Skeletal muscle cell (primary cell): ENCODE measurements at regions not wholly inside any gene's neighbourhood (a gene's known extent, or its start where the extent isn't known, plus 50 kb on each side); places are given as distances from the start of the nearest gene placed in this dataset.

Experiments used
- DNase-seq: peaks from one replicate; pipeline ENCODE4 v3.0.0-alpha.2; 2010; ENCODE audit warnings: low read depth
- H3K4me3 ChIP-seq: 2 replicates; pipeline ENCODE4 v1.5.1; 2011; ENCODE audit warnings: low read depth, mild to moderate bottlenecking, control low read depth, low read length, moderate library complexity

GRCh38 chr9:89718176-89718575, 113.4 kb downstream of the GADD45G start:
- DNase-seq = no peak
- H3K4me3 ChIP-seq = no peak overlapping the region

DNA sequence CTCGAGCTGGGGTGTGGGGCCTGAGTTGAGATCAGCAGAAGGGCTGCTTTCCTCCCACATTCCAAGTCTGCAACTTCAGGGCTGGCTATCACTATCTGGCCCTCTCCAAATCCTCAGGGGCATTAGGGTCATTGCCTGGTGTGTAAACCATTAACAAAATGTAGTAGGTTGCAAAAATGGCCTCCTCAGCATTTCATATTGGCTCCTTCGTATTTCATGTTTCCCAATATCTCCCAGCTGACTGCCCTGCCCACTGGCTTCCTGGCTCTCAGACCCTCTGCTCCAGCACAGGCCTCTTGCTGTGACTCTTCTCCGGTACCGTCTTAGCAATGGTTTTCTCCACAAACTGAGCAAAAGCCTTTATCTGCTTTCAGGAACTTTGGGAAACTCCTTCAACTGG, 113.8 kb downstream of the GADD45G start:
- DNase-seq = no peak
- no peak overlapping the region for H3K4me3 ChIP-seq

DNA sequence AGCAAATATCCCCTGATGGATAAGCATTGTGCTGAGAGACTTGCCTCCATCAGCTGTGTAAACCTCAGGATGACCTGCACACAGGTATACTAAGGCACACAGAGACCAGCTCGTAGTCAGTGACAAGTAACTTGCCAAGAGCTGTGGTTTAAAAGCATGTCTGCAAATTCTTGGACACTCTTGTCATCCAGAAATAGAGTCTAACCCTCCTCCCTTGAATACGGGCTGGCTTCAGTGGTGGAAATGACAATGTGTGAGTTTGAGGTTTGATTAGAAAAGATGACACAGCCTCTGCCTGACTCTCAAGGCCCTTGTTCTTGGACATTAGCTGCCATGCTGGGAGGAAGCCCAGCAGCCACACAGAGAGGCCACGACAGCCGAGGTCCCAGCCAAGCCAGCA, 114.4 kb downstream of the GADD45G start:
- no peak for DNase-seq
- H3K4me3 ChIP-seq = no peak overlapping the region

DNA sequence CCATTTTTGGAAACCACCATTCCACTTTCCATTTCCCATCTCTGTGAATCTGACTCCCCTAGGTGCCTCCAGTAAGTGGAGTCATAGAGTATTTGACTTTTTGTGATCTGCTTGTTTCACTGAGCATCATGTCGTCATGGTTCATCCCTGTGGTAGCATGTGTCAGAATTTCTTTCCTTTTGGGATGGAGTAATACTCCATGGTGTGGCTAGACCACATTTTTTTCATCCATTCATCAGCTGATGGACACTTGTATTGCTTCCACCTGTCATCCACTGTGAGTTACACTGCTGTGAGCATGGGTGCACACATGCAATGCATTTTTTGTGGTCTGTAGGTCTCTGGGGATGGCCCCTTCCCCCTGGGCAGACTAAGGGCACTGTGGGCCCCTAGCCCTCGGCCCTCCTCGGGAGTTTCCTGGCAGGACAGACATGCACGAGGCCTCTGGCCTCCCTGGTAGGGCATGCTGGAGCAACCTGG, 115.9 kb downstream of the GADD45G start:
- DNase-seq = peak; percentile 13
- no peak overlapping the region for H3K4me3 ChIP-seq

GRCh38 chr9:89721176-89721700, 116.4 kb downstream of the GADD45G start:
- H3K4me3 ChIP-seq = no peak overlapping the region
- DNase-seq = no peak

DNA sequence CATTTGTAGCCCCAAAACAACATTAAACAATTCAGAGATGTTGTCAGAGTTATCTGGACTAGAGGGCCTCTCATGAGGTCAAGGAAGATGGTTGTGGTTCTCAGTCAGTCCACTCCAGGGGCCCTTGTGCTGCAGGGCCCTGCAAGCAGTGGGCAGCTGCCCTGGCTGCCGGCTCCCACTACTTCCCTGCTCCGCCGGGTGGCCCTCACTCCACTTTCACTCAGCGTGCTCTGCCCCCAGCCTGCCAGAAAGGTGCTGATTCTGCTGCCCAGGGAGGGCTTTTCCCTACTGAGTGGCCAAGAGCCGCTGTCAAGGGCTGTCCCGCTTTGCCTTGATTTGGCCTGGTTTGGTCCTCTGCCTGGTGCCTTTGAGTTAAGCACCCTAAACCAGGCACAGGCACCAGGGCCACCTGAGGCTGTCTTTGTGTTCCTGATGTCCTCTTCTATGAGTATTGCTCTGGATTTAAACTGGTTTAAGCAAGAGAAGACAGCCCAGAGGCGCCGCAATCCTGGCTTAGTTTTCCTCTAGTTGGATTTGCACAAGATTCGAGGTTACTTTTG, 117.2 kb downstream of the GADD45G start:
- no peak for DNase-seq
- no peak overlapping the region for H3K4me3 ChIP-seq

DNA sequence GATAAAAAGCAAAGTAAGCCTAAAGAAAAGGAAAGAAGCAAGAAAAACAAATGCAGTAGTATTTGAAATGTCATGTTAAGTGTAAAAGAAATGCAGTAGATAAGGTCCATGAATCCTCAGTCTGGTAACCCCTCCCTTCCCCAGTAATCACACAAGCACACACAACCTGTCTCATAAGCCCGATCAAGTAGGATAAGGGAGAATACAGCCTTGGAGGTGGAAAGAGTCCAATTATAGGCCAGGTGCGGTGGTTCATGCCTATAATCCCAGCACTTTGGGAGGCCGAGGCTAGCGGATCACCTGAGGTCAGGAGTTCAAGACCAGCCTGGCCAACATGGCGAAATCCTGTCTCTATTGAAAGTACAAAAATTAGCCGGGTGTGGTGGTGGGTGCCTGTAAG, 117.9 kb downstream of the GADD45G start:
- no peak for DNase-seq
- no peak overlapping the region for H3K4me3 ChIP-seq

DNA sequence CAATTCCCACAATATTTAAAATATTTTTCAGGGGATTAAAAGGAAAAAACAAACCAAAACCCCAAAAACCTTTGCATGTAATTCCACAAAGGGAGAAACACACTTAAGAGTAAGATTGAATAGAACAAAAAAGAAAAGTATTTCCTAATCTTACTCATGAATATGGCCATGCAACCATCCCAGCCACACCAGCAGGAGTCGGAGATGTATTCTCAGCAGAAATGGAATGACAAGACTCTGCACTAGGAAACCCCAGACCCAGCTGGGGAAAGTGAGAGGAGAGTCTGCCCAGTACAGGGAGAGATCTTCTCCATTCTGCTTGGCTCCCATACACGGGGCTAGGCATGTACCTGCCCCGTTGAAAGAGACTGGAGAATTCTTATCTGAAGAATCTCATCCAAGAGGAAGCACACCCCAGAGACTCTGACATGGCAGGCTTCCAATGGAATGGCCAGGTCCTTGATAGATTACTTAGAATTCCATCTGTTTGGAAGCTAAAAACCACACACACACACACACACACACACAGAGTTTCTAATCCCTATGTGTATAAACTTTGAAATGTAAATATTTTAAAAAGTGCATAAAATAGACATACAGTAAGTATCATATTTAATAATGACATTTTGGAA, 118.8 kb downstream of the GADD45G start:
- DNase-seq = no peak
- H3K4me3 ChIP-seq = no peak overlapping the region

- no peak for DNase-seq
Observed at GRCh38 chr9:89724659-89725058, 119.8 kb downstream of the GADD45G start.

DNA sequence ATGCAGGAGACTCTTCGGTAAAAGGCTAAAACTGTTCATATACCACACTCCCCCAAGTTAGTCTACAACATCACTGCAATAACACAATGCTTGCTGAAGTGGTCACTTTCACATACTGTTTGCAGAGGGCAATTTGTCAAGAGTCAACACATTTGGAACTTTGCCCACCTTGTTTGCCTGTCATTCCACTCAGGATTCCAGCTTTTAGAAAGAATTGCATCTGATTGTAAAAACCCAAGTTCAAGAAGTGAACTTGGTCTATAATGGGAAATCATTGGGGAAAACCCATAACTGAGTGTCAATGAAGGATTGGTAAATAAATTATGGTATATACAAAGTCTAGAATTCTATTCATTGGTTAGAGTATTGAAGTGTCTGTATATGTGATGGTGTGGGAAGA, 120.5 kb downstream of the GADD45G start:
- no peak for DNase-seq
- H3K4me3 ChIP-seq = no peak overlapping the region

More at GRCh38 chr9:89724659-89725058, 119.8 kb downstream of the GADD45G start:
- no peak overlapping the region for H3K4me3 ChIP-seq

GRCh38 chr9:89729954-89730530, 125.2 kb downstream of the GADD45G start:
- H3K4me3 ChIP-seq = no peak overlapping the region
- DNase-seq = no peak

- H3K4me3 ChIP-seq = no peak overlapping the region
- DNase-seq = no peak
Observed at GRCh38 chr9:89730715-89731114, 125.9 kb downstream of the GADD45G start.

- no peak for DNase-seq
- H3K4me3 ChIP-seq = no peak overlapping the region
Observed at GRCh38 chr9:89731262-89732182, 126.7 kb downstream of the GADD45G start.

DNA sequence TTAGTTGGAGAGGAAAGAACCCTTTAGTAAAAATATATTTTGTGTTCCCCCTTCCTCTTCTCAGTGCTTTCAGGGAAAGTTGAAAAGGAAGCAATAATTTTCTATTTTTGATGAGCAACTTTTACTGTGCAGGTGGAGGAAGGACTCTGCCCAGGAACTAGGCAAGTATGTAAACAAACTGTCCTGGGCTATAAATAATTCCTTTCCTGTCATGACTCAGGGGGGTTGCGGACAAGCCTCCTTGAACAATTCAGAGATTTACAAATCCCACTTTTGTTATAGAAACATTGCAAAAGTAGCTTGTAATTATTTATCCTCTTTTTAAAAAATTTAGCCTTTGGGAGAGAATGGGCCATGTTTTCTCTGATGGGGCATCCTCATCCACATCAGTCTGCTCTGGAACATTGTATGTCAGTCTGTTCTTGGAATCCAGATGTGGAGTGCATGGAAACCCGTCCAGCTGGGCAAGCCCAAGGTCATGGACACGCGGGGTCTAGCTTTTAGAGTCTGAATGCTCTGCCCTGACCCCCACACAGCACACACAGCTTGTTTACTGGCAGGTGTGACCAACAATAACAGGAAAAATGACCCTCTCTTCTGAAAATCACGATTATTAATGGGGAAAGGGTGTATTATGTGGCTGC, 127.6 kb downstream of the GADD45G start:
- H3K4me3 ChIP-seq = no peak overlapping the region
- DNase-seq = no peak

GRCh38 chr9:89732939-89733324, 128.1 kb downstream of the GADD45G start:
- H3K4me3 ChIP-seq = no peak overlapping the region
- DNase-seq = no peak

DNA sequence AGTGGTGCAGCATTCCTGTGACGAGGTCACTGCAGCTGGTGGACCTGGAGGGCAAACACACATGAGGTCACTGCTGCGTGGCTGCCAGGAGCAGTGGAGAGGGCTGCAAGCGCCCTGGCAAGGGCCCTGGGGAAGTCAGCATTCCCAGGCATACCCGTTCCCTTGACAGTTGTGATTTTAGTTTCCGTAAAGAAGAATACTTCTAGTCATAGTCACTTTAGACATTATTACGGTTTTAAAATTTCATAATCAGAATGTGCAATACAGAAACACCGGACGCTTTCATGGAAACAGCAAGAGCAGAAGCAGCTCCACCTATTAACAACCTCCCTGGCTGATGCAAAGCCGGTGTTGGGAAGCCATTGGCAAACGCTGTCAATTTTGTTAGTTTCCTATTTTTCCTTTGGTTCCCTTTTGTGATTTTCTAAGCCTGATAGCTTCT, 129.8 kb downstream of the GADD45G start:
- no peak for DNase-seq
- H3K4me3 ChIP-seq = no peak overlapping the region

DNA sequence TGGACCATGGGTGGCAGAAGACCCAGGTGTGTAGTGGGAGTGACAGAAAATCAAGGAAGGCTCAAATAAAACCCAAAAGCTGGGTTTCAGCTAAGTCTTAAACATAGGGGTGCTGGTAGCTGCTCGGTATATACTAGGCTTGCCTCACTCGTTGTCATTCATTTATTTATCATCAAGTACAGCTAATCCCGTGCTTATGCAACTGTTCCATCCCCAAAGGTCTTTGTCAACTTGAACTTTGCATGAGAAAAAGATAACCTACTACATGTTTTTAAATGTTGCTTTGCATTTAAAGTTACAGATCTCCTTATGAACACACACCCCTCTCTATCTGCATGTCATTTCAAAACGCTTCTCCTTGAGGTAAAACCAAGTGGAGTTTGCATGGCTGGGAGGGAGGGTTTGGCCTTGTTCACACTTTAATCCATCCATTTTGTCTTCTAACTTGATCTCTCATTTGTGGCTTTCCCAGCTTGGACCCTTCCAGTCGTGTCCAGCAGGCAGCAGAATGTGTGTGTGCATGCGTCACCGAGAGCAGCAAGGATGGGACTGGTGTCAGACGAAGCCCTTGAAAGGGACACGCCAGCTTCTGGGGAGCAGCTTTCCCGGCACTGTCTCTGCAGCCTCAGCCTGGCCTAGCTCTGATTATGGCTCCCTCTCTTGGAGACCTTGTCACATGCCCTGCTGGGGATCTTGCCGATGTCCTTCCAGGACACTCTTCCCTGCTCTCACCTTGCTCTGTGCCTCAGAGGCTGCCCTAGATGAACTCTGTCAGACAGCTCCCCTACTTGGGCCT, 133.5 kb downstream of the GADD45G start:
- no peak for DNase-seq
- no peak overlapping the region for H3K4me3 ChIP-seq

DNA sequence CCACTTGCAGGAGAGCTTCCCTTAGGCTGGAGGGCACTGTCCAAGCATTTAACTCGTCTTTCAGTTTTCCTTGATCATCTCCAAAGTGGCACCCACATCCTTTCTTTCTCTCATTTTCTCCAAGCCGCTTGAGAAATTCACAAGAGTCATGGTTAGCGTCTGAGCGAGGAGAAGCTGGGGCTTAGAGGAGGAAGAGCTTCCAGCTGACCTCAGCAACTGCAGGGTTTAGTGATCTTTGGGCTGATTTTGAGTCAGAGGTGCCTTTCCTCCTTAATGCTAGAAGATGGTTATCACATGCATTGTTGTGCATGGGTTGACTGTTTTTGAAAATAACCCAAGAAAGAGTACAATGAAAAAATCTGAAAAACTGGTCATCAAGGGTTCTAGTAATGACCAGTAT, 134.7 kb downstream of the GADD45G start:
- H3K4me3 ChIP-seq = no peak overlapping the region
- DNase-seq = no peak

DNA sequence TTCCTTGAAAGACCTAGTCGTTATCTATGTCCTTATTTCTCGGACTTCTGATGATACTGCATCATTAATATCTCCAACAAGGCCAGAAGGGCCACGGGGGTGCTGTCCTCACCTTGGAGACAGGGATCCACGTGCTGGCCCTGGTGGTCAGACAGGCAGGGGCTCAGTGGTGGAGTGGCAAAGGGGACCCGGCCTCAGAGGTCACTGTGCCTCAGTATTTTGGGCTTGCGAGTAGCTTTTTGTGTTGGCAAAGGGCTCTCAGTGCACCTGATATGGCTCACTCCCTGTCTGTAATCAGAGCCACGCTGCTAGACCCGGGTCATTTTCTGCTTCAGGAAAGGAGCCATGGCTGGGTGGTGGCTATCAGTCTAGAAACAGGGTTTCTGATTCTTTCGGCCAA, 135.1 kb downstream of the GADD45G start:
- no peak overlapping the region for H3K4me3 ChIP-seq
- no peak for DNase-seq
